Fibroblast of pulmonary artery (primary cell): ENCODE measurements at regions not wholly inside any gene's neighbourhood (a gene's known extent, or its start where the extent isn't known, plus 50 kb on each side); places are given as distances from the start of the nearest gene placed in this dataset.

ENCODE experiments used
- DNase-seq: peaks from one replicate; pipeline ENCODE4 v3.0.0-alpha.2; 2010; ENCODE audit warnings: low read depth
- H3K4me3 ChIP-seq: replicated peaks from 2 replicates; pipeline ENCODE4 v1.5.1; 2011; ENCODE audit warnings: low read depth, mild to moderate bottlenecking, control low read depth, low read length, moderate library complexity
- CTCF ChIP-seq: IDR thresholded peaks from 2 replicates; pipeline ENCODE4 v1.5.1; 2011; ENCODE audit warnings: mild to moderate bottlenecking, control low read depth, low read length, inconsistent platforms; ENCODE audit errors: missing control alignments

GRCh38 chr6:85706272-85706671 lies 63.6 kb upstream of the SYNCRIP start:
- H3K4me3 ChIP-seq = no peak overlapping the region
- no peak for DNase-seq
- TF ChIP-seq CTCF = no peak

- DNase-seq = no peak
- H3K4me3 ChIP-seq = no peak overlapping the region
- no peak for TF ChIP-seq CTCF
Measured at GRCh38 chr6:85705220-85705619, 62.5 kb upstream of the SYNCRIP start.

- TF ChIP-seq CTCF = no peak
- no peak for DNase-seq
- no peak overlapping the region for H3K4me3 ChIP-seq
Measured at GRCh38 chr6:85703406-85703805, 60.7 kb upstream of the SYNCRIP start.
